H1 (cell line): ENCODE measurements at regions not wholly inside any gene's neighbourhood (a gene's known extent, or its start where the extent isn't known, plus 50 kb on each side); places are given as distances from the start of the nearest gene placed in this dataset.

Experiments used
- CTCF ChIA-PET: fragments of 300-600 bp; sonication (Branson Sonifier 250); formaldehyde crosslinking; loops from one replicate; lab custom pipeline; 2021; ENCODE audit not compliant: partially characterized antibody; lab: Charles Lee
- POLR2A ChIA-PET: fragments of 300-600 bp; sonication (Branson Sonifier 250); formaldehyde crosslinking; loops from one replicate; lab custom pipeline; 2021; ENCODE audit warnings: inconsistent platforms; ENCODE audit not compliant: partially characterized antibody; lab: Charles Lee
- DNase-seq, 2 experiments: peaks; one replicate each; pipeline versions ENCODE4 v3.0.0 to v3.0.0-alpha.2; 2010 to 2022; ENCODE audit warnings: low spot score in 2 of 2, low read depth in 1 of 2, mixed read lengths in 1 of 2
- FAIRE-seq: peaks from 2 replicates; lab custom pipeline; 2011; peaks lifted over from hg19 to GRCh38; lab: Jason Lieb, UNC
- H2AFZ ChIP-seq: 2 replicates; pipeline ENCODE4 v1.8.1; 2012; ENCODE audit warnings: low read length, inconsistent platforms
- H2AK5ac ChIP-seq: 2 replicates; pipeline ENCODE4 v1.6.1; 2013; ENCODE audit warnings: low read depth, low read length
- H2BK120ac ChIP-seq: replicated peaks from 2 replicates; pipeline ENCODE3; 2013; ENCODE audit warnings: low read depth, low read length, inconsistent platforms
- H2BK12ac ChIP-seq: 2 replicates; pipeline ENCODE4 v1.6.1; 2013; ENCODE audit warnings: low read depth, low read length
- H2BK15ac ChIP-seq: 2 replicates; pipeline ENCODE4 v1.6.1; 2013; ENCODE audit warnings: low read length
- H2BK20ac ChIP-seq: 2 replicates; pipeline ENCODE4 v1.6.1; 2013; ENCODE audit warnings: low read length
- H2BK5ac ChIP-seq: 2 replicates; pipeline ENCODE4 v1.6.1; 2013; ENCODE audit warnings: low read depth, low read length
- H3K14ac ChIP-seq: 2 replicates; pipeline ENCODE4 v1.6.1; 2013; ENCODE audit warnings: inconsistent platforms; ENCODE audit not compliant: insufficient read length
- H3K18ac ChIP-seq: 2 replicates; pipeline ENCODE4 v1.6.1; 2013; ENCODE audit warnings: low read length; ENCODE audit errors: extremely low read depth
- H3K23ac ChIP-seq: 2 replicates; pipeline ENCODE4 v1.6.1; 2013; ENCODE audit warnings: inconsistent platforms; ENCODE audit not compliant: insufficient read length
- H3K23me2 ChIP-seq: 2 replicates; pipeline ENCODE4 v1.6.1; 2013; ENCODE audit warnings: low read depth, low read length
- H3K27ac ChIP-seq: 2 replicates; pipeline ENCODE4 v1.6.1; 2011; ENCODE audit warnings: low read depth, low read length, inconsistent platforms
- H3K27me3 ChIP-seq, 4 experiments: replicated peaks in 1 of 4; 1 replicate in 1 of 4; 2 replicates in 3 of 4; pipeline versions ENCODE4 v1.6.1 to v1.8.1; 2011 to 2013; ENCODE audit warnings: low read length in 3 of 4, mild to moderate bottlenecking in 3 of 4, inconsistent platforms in 2 of 4, mixed read lengths in 2 of 4, moderate library complexity in 1 of 4; ENCODE audit not compliant: control insufficient read depth in 3 of 4, insufficient read depth in 3 of 4; ENCODE audit errors: extremely low read depth in 1 of 4
- H3K36me3 ChIP-seq, 4 experiments: 2 replicates each; pipeline versions ENCODE4 v1.6.1 to v1.8.1; 2011 to 2013; ENCODE audit warnings: mild to moderate bottlenecking in 4 of 4, low read length in 3 of 4, moderate library complexity in 2 of 4, control low read depth in 1 of 4, inconsistent platforms in 1 of 4; ENCODE audit not compliant: insufficient read depth in 4 of 4, control insufficient read depth in 2 of 4
- H3K4ac ChIP-seq: replicated peaks from 2 replicates; pipeline ENCODE3; 2013; ENCODE audit warnings: low read length, low read depth, mixed read lengths, inconsistent platforms; ENCODE audit not compliant: insufficient read length
- H3K4me1 ChIP-seq, 4 experiments: replicated peaks in 1 of 4; 1 replicate in 1 of 4; 2 replicates in 3 of 4; pipeline versions ENCODE4 v1.6.1 to v1.8.1; 2011 to 2013; ENCODE audit warnings: low read length in 3 of 4, inconsistent platforms in 2 of 4, mixed read lengths in 1 of 4; ENCODE audit not compliant: insufficient read depth in 4 of 4, control insufficient read depth in 3 of 4
- H3K4me2 ChIP-seq, 2 experiments: 2 replicates each; pipeline versions ENCODE4 v1.6.1 to v1.8.1; 2011 to 2013; ENCODE audit warnings: low read depth in 2 of 2, low read length in 2 of 2, control low read depth in 1 of 2, inconsistent platforms in 1 of 2, mild to moderate bottlenecking in 1 of 2; ENCODE audit not compliant: insufficient read depth in 1 of 2
- H3K4me3 ChIP-seq, 4 experiments: fragments of 200-600, 300-600 bp in 1 of 4; sonication (generic), shearing (Covaris generic), sonication (Bioruptor Twin) in 1 of 4; 2 replicates each; pipeline versions ENCODE4 v1.5.1 to v1.8.1; 2011 to 2016; ENCODE audit warnings: low read length in 4 of 4, low read depth in 3 of 4, control low read depth in 2 of 4, inconsistent platforms in 2 of 4, mild to moderate bottlenecking in 2 of 4, mixed read lengths in 1 of 4, moderate library complexity in 1 of 4; ENCODE audit not compliant: insufficient read depth in 2 of 4; ENCODE audit errors: extremely low read depth in 1 of 4
- H3K56ac ChIP-seq: replicated peaks from 2 replicates; pipeline ENCODE3; 2013; ENCODE audit warnings: low read depth, mild to moderate bottlenecking, mixed read lengths, low read length, inconsistent platforms; ENCODE audit not compliant: insufficient read length
- H3K79me1 ChIP-seq: 2 replicates; pipeline ENCODE4 v1.6.1; 2013; ENCODE audit warnings: low read depth, low read length, control low read depth
- H3K79me2 ChIP-seq, 2 experiments: 2 replicates each; pipeline versions ENCODE4 v1.6.1 to v1.8.1; 2012 to 2013; ENCODE audit warnings: low read length in 2 of 2, mild to moderate bottlenecking in 2 of 2, inconsistent platforms in 1 of 2; ENCODE audit not compliant: insufficient read depth in 2 of 2, control insufficient read depth in 1 of 2
- H3K9ac ChIP-seq, 4 experiments: replicated peaks in 1 of 4; 1 replicate in 1 of 4; 2 replicates in 3 of 4; pipeline versions ENCODE4 v1.6.1 to v1.8.1; 2011 to 2013; ENCODE audit warnings: low read depth in 3 of 4, low read length in 3 of 4, control low read depth in 2 of 4, mild to moderate bottlenecking in 2 of 4, moderate library complexity in 2 of 4, inconsistent platforms in 1 of 4; ENCODE audit errors: extremely low read depth in 1 of 4
- H3K9me3 ChIP-seq, 2 experiments: 2 replicates each; pipeline versions ENCODE4 v1.6.1 to v1.8.1; 2012 to 2013; ENCODE audit warnings: mild to moderate bottlenecking in 2 of 2, moderate library complexity in 2 of 2, control low read depth in 1 of 2, inconsistent platforms in 1 of 2, low read depth in 1 of 2, low read length in 1 of 2, mixed read lengths in 1 of 2; ENCODE audit not compliant: insufficient read depth in 2 of 2
- H4K20me1 ChIP-seq, 2 experiments: replicated peaks in 1 of 2; 2 replicates each; pipeline versions ENCODE3 to v1.8.1; 2011 to 2013; ENCODE audit warnings: inconsistent platforms in 2 of 2, low read length in 2 of 2, mild to moderate bottlenecking in 1 of 2; ENCODE audit not compliant: insufficient read depth in 2 of 2, control insufficient read depth in 1 of 2
- H4K5ac ChIP-seq: 2 replicates; pipeline ENCODE4 v1.6.1; 2013; ENCODE audit warnings: low read length, low read depth, mixed read lengths, inconsistent platforms; ENCODE audit not compliant: insufficient read length
- H4K8ac ChIP-seq: 2 replicates; pipeline ENCODE4 v1.8.0; 2013; ENCODE audit warnings: mild to moderate bottlenecking, moderate library complexity, low read length, inconsistent platforms; ENCODE audit not compliant: insufficient read depth; ENCODE audit errors: extremely low read depth
- H4K91ac ChIP-seq: replicated peaks from 2 replicates; pipeline ENCODE3; 2013; ENCODE audit warnings: low read length, mixed read lengths, inconsistent platforms; ENCODE audit not compliant: insufficient read length
- RAD21 ChIP-seq, 2 experiments: IDR thresholded peaks in 1 of 2; conservative IDR thresholded peaks in 1 of 2; 2 replicates each; pipeline ENCODE4 v1.6.1; 2011; ENCODE audit warnings: low read depth in 2 of 2, low read length in 2 of 2, improper control_type of control experiment in 1 of 2, inconsistent platforms in 1 of 2, mild to moderate bottlenecking in 1 of 2, moderate library complexity in 1 of 2
- RBBP5 ChIP-seq: IDR thresholded peaks from 2 replicates; pipeline ENCODE4 v1.7.1; 2012; ENCODE audit warnings: low read depth, mild to moderate bottlenecking, inconsistent platforms, low read length, moderate library complexity, borderline replicate concordance
- SP1 ChIP-seq: IDR thresholded peaks from 2 replicates; pipeline ENCODE4 v1.6.1; 2011; ENCODE audit warnings: low read depth, low read length
- TAF7 ChIP-seq: optimal IDR thresholded peaks from 2 replicates; pipeline ENCODE3; 2011; ENCODE audit warnings: low read depth, mild to moderate bottlenecking, inconsistent platforms, low read length, moderate library complexity, borderline replicate concordance
- ZNF274 ChIP-seq: IDR thresholded peaks from 2 replicates; pipeline ENCODE4 v1.7.0; 2012; ENCODE audit warnings: low read length, borderline replicate concordance; ENCODE audit errors: extremely low read depth
- WGBS, 2 experiments: shearing (Covaris generic) in 1 of 2; methylation state at CpG; one replicate each; pipeline versions ENCODE4 v1.1.6 to v1.1.7; 2013 to 2015; ENCODE audit warnings: low lambda C conversion rate in 2 of 2, mixed read lengths in 2 of 2, inconsistent platforms in 1 of 2, low coverage in 1 of 2, missing lambda C conversion rate in 1 of 2; ENCODE audit not compliant: insufficient replicate concordance in 2 of 2, insufficient coverage in 1 of 2, insufficient read length in 1 of 2; ENCODE audit errors: extremely low coverage in 1 of 2, missing lambda C conversion rate in 1 of 2; 5-methylcytosine and 5-hydroxymethylcytosine counted together

DNA sequence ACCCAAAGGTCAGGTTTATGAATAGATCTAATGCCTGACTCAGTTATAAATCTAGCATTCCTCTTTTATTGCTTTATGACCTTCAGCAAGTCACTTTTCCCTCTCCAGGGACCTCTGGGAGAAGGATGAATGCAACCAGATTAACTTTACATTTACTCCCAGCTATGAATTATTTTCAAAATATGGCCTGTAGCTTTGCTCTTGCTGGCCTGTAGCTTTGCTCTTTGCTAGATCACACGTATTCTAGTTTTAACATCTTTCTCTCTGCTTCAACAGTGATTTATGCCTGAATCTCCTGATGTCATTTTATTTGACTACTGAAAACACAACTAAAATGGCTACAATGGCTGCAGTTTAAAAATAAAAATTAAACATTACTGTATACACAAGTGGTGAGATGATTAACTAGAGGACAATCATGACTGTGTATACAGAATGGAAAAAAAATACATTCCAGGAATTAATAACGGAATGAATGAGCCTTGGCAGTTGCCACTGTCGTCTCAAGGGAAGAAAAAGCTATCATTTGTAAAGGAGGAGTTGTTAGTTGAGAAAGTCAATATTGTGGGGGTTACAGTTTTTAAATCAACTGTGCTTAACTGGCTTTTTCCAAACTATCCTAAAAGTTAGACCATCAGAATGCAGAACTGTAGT, 434.5 kb upstream of the GOT2 start:
- no peak overlapping the region for H3K18ac ChIP-seq
- FAIRE-seq (no peak), DNase-seq (no peak)
- no peak overlapping the region for H3K4me2 ChIP-seq
- no peak overlapping the region for H2BK15ac ChIP-seq
- H2AK5ac ChIP-seq = no peak overlapping the region
- H3K4me1 ChIP-seq = peaks cover 0 to 20% (median 5%) of the 10 kb centered on the region in 4 experiments; a peak in 5 of 7 replicates
- H3K14ac ChIP-seq = no peak overlapping the region
- WGBS, 2 experiments = 79% methylated on average over 3 of the region's 3 CpGs; no CpG with 5 or more reads in 1 of the 2 experiments
- no peaks in the 10 kb centered on the region for H3K79me2 ChIP-seq
- no peak overlapping the region for H3K27ac ChIP-seq
- H2BK20ac ChIP-seq = peak overlapping the region; percentile 49; the same call in 1 of the 2 replicates
- no peaks in the 10 kb centered on the region for H3K36me3 ChIP-seq
- H3K56ac ChIP-seq = no peak overlapping the region
- ChIA-PET POLR2A (interaction anchor here (0.9 kb wide), 1 partner anchor 16 kb away, joined by 3 read pairs; no protein-coding TSS in a partner anchor), CTCF (no interaction called here)
- H2AFZ ChIP-seq = peak overlapping the region; percentile 88; the same call in 1 of the 2 replicates
- H4K8ac ChIP-seq = no peak overlapping the region
- no peaks in the 10 kb centered on the region for H3K9me3 ChIP-seq
- H3K4ac ChIP-seq = no peak overlapping the region
- peak overlapping the region; percentile 86 for H4K5ac ChIP-seq
- no peak overlapping the region for H3K23ac ChIP-seq
- H3K4me3 ChIP-seq = no peak overlapping the region
- H3K9ac ChIP-seq = no peak overlapping the region
- H2BK5ac ChIP-seq = no peak overlapping the region; the same call in 1 of the 2 replicates
- H4K91ac ChIP-seq = no peak overlapping the region
- no peaks in the 10 kb centered on the region for H4K20me1 ChIP-seq
- H3K79me1 ChIP-seq = no peaks in the 10 kb centered on the region
- peak overlapping the region; percentile 20; the same call in 1 of the 2 replicates for H2BK12ac ChIP-seq
- no peak overlapping the region for H2BK120ac ChIP-seq
- H3K27me3 ChIP-seq = no peaks in the 10 kb centered on the region
- H3K23me2 ChIP-seq = no peaks in the 10 kb centered on the region
- no peak for TF ChIP-seq RAD21 (IDR thresholded peaks at IDR 0.05 in 1 of 2, conservative IDR thresholded peaks at IDR 0.05 in 1 of 2; ENCODE audit: low read depth in 2 of 2, low read length in 2 of 2)
- no peak for TF ChIP-seq ZNF274
- TF ChIP-seq TAF7 = no peak
- TF ChIP-seq RBBP5 = no peak
- TF ChIP-seq SP1 = no peak
